DOHH2 (cell line): ENCODE measurements at regions not wholly inside any gene's neighbourhood (a gene's known extent, or its start where the extent isn't known, plus 50 kb on each side); places are given as distances from the start of the nearest gene placed in this dataset.

ENCODE experiments used
- H3F3A ChIP-seq: fragments of 200-600 bp; sonication (generic), shearing (Covaris generic); 2 replicates; pipeline ENCODE4 v1.6.0; 2016; ENCODE audit warnings: antibody characterized with exemption, mild to moderate bottlenecking; ENCODE audit not compliant: control insufficient read depth, insufficient read depth
- H3K27ac ChIP-seq: fragments of 200-600 bp; sonication (generic); 2 replicates; pipeline ENCODE4 v1.5.1; 2014; ENCODE audit warnings: low read depth, mild to moderate bottlenecking, low read length, moderate library complexity
- H3K27me3 ChIP-seq: fragments of 200-600 bp; sonication (generic); 2 replicates; pipeline ENCODE4 v1.6.1; 2014; ENCODE audit warnings: mild to moderate bottlenecking, low read length, mixed read lengths; ENCODE audit not compliant: control insufficient read depth
- H3K36me3 ChIP-seq: fragments of 200-600 bp; sonication (generic); 2 replicates; pipeline ENCODE4 v1.6.1; 2014; ENCODE audit warnings: mild to moderate bottlenecking, low read length, moderate library complexity, mixed read lengths; ENCODE audit not compliant: control insufficient read depth
- H3K4me1 ChIP-seq: fragments of 200-600 bp; sonication (generic); 2 replicates; pipeline ENCODE4 v1.6.1; 2014; ENCODE audit warnings: mild to moderate bottlenecking, low read length, mixed read lengths; ENCODE audit not compliant: control insufficient read depth
- H3K4me2 ChIP-seq: fragments of 200-600 bp; sonication (generic); 2 replicates; pipeline ENCODE4 v1.6.0; 2014; ENCODE audit warnings: mild to moderate bottlenecking, low read length, moderate library complexity
- H3K4me3 ChIP-seq: fragments of 200-600 bp; sonication (generic); 2 replicates; pipeline ENCODE4 v1.5.1; 2014; ENCODE audit warnings: mild to moderate bottlenecking, low read length, mixed read lengths
- H3K79me2 ChIP-seq: fragments of 200-600 bp; sonication (generic); 2 replicates; pipeline ENCODE4 v1.6.1; 2014; ENCODE audit warnings: mild to moderate bottlenecking, low read length, mixed read lengths; ENCODE audit not compliant: control insufficient read depth
- H3K9me2 ChIP-seq: fragments of 200-600 bp; sonication (generic); replicated peaks from 2 replicates; pipeline ENCODE4 v1.6.1; 2014; ENCODE audit warnings: mild to moderate bottlenecking, low read length, mixed read lengths; ENCODE audit not compliant: control insufficient read depth
- H3K9me3 ChIP-seq: fragments of 200-600 bp; sonication (generic); 2 replicates; pipeline ENCODE4 v1.6.1; 2014; ENCODE audit warnings: antibody characterized with exemption, low read length, mixed read lengths; ENCODE audit not compliant: control insufficient read depth, insufficient read depth
- H4K20me1 ChIP-seq: fragments of 200-600 bp; sonication (generic); 2 replicates; pipeline ENCODE4 v1.6.0; 2014; ENCODE audit warnings: low read depth, mild to moderate bottlenecking, antibody characterized with exemption, low read length, moderate library complexity; ENCODE audit not compliant: control insufficient read depth, insufficient read depth
- CTCF ChIP-seq: fragments of 200-600 bp; sonication (generic); IDR thresholded peaks from one replicate; pipeline ENCODE4 v1.5.1; 2014; ENCODE audit warnings: antibody characterized with exemption, mild to moderate bottlenecking, low read depth, low read length; ENCODE audit not compliant: poor library complexity, severe bottlenecking
- EZH2phosphoT487 ChIP-seq: fragments of 200-600 bp; sonication (generic); IDR thresholded peaks from 2 replicates; pipeline ENCODE4 v1.6.1; 2017; ENCODE audit warnings: borderline replicate concordance, mild to moderate bottlenecking, antibody characterized with exemption, low read length, moderate library complexity, mixed read lengths

DNA sequence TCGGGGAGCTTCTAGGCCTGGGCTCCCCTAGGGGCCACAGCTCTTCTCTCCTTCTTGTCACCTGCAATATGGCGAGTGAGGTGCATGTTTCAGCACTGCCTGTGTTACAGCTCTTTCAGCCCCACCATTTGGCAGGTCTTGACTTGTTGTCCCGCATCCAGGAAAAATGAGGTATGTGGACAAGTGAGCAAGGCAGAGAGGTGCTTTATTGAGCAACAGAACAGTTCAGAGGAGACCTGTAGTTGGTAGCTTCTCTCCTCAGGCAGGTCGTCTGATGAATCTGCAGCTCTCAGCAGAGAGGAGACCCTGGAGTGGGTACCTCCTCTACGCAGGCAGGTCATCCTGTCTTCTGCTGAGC lies 208.2 kb upstream of the USP25 start:
- no peaks in the 10 kb centered on the region for H3F3A ChIP-seq
- TF ChIP-seq CTCF (no peak), EZH2phosphoT487 (no peak)
- H3K27me3 ChIP-seq: no peaks in the 10 kb centered on the region
- H3K27ac ChIP-seq: no peak overlapping the region
- H3K36me3 ChIP-seq: no peaks in the 10 kb centered on the region
- no peak overlapping the region for H3K4me3 ChIP-seq
- H4K20me1 ChIP-seq: no peaks in the 10 kb centered on the region
- no peaks in the 10 kb centered on the region for H3K4me1 ChIP-seq
- no peaks in the 10 kb centered on the region for H3K9me2 ChIP-seq
- no peaks in the 10 kb centered on the region for H3K79me2 ChIP-seq
- no peaks in the 10 kb centered on the region for H3K9me3 ChIP-seq
- no peak overlapping the region for H3K4me2 ChIP-seq

DNA sequence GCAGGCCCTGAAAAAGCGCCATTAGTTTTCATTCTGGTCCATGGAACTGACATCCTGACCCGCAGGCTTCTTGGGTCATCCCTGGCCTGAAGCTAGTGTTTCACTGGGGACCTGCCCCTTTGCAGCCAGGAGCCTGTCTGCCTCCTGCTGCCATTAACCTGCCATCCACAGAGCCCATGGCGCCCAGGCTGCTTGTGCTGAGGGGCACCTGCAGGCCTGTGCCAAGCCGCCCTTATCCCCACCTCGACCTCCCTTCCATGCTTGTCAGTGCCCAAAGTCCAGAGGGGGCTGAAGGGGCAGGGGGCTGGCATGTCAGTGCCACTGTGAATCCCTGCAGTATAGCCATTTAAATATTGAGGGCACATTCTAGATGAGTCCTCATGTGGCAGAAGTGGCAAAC lies 207.6 kb upstream of the USP25 start:
- Histone ChIP-seq H3K4me1 (no peaks in the 10 kb centered on the region), H3K27me3 (no peaks in the 10 kb centered on the region), H4K20me1 (no peaks in the 10 kb centered on the region)

DNA sequence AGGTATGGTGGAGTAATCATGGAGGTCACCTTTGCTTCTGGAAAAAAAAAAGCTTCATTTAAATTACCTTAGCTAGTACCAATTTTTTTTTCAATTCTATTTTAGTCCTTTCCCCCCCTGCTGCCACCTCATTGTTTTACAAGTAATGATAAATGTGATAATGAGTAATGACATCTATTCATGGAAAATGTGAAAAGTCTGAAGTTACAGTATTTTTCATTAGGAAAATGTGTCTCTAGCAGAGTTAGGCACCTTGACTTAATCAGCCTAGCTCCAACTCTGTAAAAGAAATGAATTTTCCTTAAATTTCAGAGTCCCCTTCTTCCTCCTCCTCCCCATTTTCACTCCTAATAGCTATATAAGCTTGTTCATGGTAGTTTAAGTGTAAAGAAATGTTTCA lies 204.9 kb upstream of the USP25 start:
- Histone ChIP-seq H3K27ac (no peak overlapping the region), H3F3A (no peaks in the 10 kb centered on the region), H3K9me2 (no peaks in the 10 kb centered on the region; the same call in 1 of the 2 replicates), H3K27me3 (no peaks in the 10 kb centered on the region), H3K36me3 (no peaks in the 10 kb centered on the region), H3K79me2 (no peaks in the 10 kb centered on the region), H4K20me1 (no peaks in the 10 kb centered on the region), H3K4me3 (no peak overlapping the region), H3K4me2 (no peak overlapping the region), H3K9me3 (no peaks in the 10 kb centered on the region), H3K4me1 (no peaks in the 10 kb centered on the region)
- TF ChIP-seq CTCF (no peak), EZH2phosphoT487 (no peak)

More for the DNA sequence above, 207.6 kb upstream of the USP25 start:
- Histone ChIP-seq H3K79me2 (no peaks in the 10 kb centered on the region), H3K4me2 (no peak overlapping the region), H3F3A (no peaks in the 10 kb centered on the region), H3K9me3 (no peaks in the 10 kb centered on the region), H3K9me2 (no peaks in the 10 kb centered on the region), H3K4me3 (no peak overlapping the region), H3K27ac (no peak overlapping the region), H3K36me3 (no peaks in the 10 kb centered on the region)
- TF ChIP-seq CTCF (no peak), EZH2phosphoT487 (no peak)

DNA sequence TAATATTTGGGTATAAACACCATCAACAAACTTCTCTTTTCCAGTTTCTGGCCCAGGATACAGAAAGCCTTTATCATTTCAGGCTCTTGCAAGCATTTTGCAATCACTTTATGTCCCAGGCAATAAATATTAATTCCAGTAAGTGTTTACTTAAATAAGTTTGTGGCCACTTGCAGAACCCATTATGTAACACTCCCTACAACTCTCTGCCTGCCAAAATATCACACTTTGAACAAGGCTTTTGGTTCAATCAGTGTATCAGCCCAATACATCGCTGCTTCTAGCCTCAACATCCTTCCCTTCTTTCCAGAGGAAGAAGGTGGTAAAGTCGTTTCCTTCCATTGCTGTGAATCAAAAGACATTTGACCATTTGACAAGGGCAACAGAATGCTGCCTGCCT lies 203.0 kb upstream of the USP25 start:
- no peaks in the 10 kb centered on the region for H4K20me1 ChIP-seq
- no peaks in the 10 kb centered on the region for H3K4me1 ChIP-seq
- no peak overlapping the region for H3K4me3 ChIP-seq
- no peaks in the 10 kb centered on the region for H3F3A ChIP-seq
- no peaks in the 10 kb centered on the region for H3K9me3 ChIP-seq
- no peaks in the 10 kb centered on the region for H3K79me2 ChIP-seq
- H3K27me3 ChIP-seq: no peaks in the 10 kb centered on the region
- H3K27ac ChIP-seq: no peak overlapping the region
- no peaks in the 10 kb centered on the region; the same call in 1 of the 2 replicates for H3K9me2 ChIP-seq
- TF ChIP-seq EZH2phosphoT487 (no peak), CTCF (no peak)
- no peaks in the 10 kb centered on the region for H3K36me3 ChIP-seq
- no peak overlapping the region for H3K4me2 ChIP-seq
